ENCODE measurements at regions not wholly inside any gene's neighbourhood (a gene's known extent, or its start where the extent isn't known, plus 50 kb on each side); places are given as distances from the start of the nearest gene placed in this dataset.

GRCh38 chr13:81017513-81018152 lies 676.7 kb upstream of the SPRY2 start:
- peak; percentile 17 to 54 (median 44) for TF ChIP-seq CTCF (IDR thresholded peaks at IDR 0.05)
- no peak for TF ChIP-seq POLR2A (IDR thresholded peaks at IDR 0.05)
- TF ChIP-seq POLR2AphosphoS5 (IDR thresholded peaks at IDR 0.05) = no peak
